ENCODE measurements at regions not wholly inside any gene's neighbourhood (a gene's known extent, or its start where the extent isn't known, plus 50 kb on each side); places are given as distances from the start of the nearest gene placed in this dataset.

- no peak overlapping the region for H3K4me3 ChIP-seq (ENCODE audit: low read length)
- DNase-seq (ENCODE audit: low read depth) = no peak
- TF ChIP-seq, protein P1, sequence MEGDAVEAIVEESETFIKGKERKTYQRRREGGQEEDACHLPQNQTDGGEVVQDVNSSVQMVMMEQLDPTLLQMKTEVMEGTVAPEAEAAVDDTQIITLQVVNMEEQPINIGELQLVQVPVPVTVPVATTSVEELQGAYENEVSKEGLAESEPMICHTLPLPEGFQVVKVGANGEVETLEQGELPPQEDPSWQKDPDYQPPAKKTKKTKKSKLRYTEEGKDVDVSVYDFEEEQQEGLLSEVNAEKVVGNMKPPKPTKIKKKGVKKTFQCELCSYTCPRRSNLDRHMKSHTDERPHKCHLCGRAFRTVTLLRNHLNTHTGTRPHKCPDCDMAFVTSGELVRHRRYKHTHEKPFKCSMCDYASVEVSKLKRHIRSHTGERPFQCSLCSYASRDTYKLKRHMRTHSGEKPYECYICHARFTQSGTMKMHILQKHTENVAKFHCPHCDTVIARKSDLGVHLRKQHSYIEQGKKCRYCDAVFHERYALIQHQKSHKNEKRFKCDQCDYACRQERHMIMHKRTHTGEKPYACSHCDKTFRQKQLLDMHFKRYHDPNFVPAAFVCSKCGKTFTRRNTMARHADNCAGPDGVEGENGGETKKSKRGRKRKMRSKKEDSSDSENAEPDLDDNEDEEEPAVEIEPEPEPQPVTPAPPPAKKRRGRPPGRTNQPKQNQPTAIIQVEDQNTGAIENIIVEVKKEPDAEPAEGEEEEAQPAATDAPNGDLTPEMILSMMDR (IDR thresholded peaks at IDR 0.05; ENCODE audit: insufficient read depth, low read depth, low read length, missing control alignments) = no peak
Observed at GRCh38 chr15:61541516-61541915, 312.4 kb upstream of the RORA start.

DNA sequence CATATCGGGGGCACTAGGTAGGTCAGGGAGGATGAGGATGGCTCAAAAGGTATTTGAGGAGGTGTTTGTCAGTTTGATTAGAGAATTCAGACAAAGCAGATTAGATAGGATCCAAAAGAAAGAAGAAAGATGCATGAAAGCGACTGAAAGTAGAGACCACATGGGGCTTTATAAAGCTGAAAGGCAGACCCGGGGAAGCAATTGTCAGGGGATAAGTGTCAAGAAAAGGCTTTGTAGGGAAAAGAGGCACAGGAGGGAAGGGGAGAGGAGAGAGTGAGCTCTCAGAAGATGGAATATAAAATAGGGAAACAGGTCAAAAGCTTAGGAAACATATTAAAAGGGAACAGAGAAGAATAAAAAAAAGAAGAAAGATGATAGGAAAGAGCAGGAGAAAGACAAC, 308.2 kb upstream of the RORA start:
- no peak overlapping the region for H3K4me3 ChIP-seq (ENCODE audit: low read length)
- no peak for DNase-seq (ENCODE audit: low read depth)
- TF ChIP-seq, protein P1 (IDR thresholded peaks at IDR 0.05; ENCODE audit: insufficient read depth, low read depth, low read length, missing control alignments) = no peak

DNA sequence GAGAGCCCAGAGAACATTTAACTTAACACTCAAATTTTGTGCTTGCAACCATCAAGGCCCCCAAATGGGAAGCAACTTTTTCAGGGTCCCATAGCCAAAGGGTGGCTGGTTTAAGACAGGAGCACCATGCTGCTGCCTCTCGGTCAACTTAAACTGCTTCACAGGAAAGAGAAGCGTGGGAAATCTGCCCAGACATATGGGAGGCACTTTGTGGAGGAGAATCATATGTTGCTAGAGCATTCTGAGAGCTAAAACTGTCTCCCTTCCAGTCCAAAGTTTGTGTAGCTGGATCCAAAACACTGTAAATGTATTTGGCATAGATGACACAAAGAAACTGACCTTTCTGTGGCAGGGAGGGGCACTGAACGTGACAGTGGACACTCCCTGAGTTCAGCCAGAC, 305.9 kb upstream of the RORA start:
- no peak overlapping the region for H3K4me3 ChIP-seq (ENCODE audit: low read length)
- DNase-seq (ENCODE audit: low read depth) = no peak
- TF ChIP-seq, protein P1 (IDR thresholded peaks at IDR 0.05; ENCODE audit: insufficient read depth, low read depth, low read length, missing control alignments) = no peak

DNA sequence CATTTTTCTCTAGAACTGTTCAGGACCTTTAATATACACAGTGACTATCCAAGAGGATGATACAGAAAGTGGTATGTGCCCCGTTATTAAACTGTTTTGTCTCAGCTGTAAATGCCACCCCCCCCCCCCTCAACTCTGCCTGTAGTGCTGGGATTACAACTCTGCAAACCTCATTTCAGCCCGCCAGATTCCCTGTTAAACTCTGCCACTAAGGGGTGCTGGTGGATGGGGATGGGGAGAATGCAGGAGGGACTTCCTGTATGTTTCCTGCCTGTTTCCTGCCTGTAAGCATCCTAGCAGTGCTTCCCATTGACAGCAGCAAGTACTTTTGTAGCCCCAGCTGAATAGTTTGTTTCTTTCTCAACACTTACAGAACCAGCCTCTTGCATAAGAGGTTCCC, 301.7 kb upstream of the RORA start:
- H3K4me3 ChIP-seq (ENCODE audit: low read length) = no peak overlapping the region
- TF ChIP-seq, protein P1 (IDR thresholded peaks at IDR 0.05; ENCODE audit: insufficient read depth, low read depth, low read length, missing control alignments) = no peak
- no peak for DNase-seq (ENCODE audit: low read depth)

- no peak for DNase-seq (ENCODE audit: low read depth)
- TF ChIP-seq, protein P1 (IDR thresholded peaks at IDR 0.05; ENCODE audit: insufficient read depth, low read depth, low read length, missing control alignments) = no peak
- no peak overlapping the region for H3K4me3 ChIP-seq (ENCODE audit: low read length)
Observed at GRCh38 chr15:61528581-61528910, 299.4 kb upstream of the RORA start.

GRCh38 chr15:61527836-61528580, 298.9 kb upstream of the RORA start:
- H3K4me3 ChIP-seq (ENCODE audit: low read length) = no peak overlapping the region
- no peak for DNase-seq (ENCODE audit: low read depth)
- TF ChIP-seq, protein P1 (IDR thresholded peaks at IDR 0.05; ENCODE audit: insufficient read depth, low read depth, low read length, missing control alignments) = no peak

DNA sequence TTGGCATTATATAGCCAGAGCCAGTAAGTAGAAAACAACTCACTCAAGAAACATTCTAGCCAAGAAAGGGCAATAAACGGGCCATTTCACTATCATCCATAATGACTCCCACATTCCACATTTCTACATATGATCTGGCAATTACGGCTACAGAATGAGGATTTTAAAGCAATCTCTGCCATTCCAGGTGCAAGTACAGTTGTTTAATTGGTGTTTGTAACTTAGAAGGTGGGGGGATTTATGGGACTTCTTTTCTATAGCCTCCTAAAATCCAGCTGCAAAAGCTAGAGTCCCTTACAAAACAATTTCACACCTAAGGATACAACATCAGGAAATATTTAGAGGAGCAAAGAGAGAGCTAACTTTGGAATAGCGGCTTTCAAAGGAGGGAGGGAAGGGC, 295.4 kb upstream of the RORA start:
- TF ChIP-seq, protein P1 (IDR thresholded peaks at IDR 0.05; ENCODE audit: insufficient read depth, low read depth, low read length, missing control alignments) = no peak
- H3K4me3 ChIP-seq (ENCODE audit: low read length) = no peak overlapping the region
- DNase-seq (ENCODE audit: low read depth) = no peak

Data from epithelial cell of esophagus (primary cell).